Astrocyte of the cerebellum (primary cell): ENCODE measurements at regions not wholly inside any gene's neighbourhood (a gene's known extent, or its start where the extent isn't known, plus 50 kb on each side); places are given as distances from the start of the nearest gene placed in this dataset.

ENCODE experiments used
- DNase-seq: peaks from one replicate; pipeline ENCODE4 v3.0.0-alpha.2; 2011; ENCODE audit warnings: low read depth
- H3K4me3 ChIP-seq: 2 replicates; pipeline ENCODE4 v1.5.1; 2011; ENCODE audit warnings: mild to moderate bottlenecking, low read depth, low read length, moderate library complexity
- in situ Hi-C: cut with HindIII; loops from 2 replicates; pipeline ENCODE4 v1.10.0; 2017; ENCODE audit warnings: low sequenced_read_pairs
- TF ChIP-seq, protein P1 (sequence below): IDR thresholded peaks from 2 replicates; pipeline ENCODE4 v1.5.1; 2012; ENCODE audit warnings: low read length, low read depth, moderate library complexity, mild to moderate bottlenecking; ENCODE audit errors: missing control alignments

- TF ChIP-seq, protein P1, sequence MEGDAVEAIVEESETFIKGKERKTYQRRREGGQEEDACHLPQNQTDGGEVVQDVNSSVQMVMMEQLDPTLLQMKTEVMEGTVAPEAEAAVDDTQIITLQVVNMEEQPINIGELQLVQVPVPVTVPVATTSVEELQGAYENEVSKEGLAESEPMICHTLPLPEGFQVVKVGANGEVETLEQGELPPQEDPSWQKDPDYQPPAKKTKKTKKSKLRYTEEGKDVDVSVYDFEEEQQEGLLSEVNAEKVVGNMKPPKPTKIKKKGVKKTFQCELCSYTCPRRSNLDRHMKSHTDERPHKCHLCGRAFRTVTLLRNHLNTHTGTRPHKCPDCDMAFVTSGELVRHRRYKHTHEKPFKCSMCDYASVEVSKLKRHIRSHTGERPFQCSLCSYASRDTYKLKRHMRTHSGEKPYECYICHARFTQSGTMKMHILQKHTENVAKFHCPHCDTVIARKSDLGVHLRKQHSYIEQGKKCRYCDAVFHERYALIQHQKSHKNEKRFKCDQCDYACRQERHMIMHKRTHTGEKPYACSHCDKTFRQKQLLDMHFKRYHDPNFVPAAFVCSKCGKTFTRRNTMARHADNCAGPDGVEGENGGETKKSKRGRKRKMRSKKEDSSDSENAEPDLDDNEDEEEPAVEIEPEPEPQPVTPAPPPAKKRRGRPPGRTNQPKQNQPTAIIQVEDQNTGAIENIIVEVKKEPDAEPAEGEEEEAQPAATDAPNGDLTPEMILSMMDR, result no peak
- in situ Hi-C loops, result loop anchor here (5.0 kb wide), 1 partner anchor 104 kb away; no protein-coding TSS in a partner anchor
- no peak overlapping the region for H3K4me3 ChIP-seq
- no peak for DNase-seq
Measured at GRCh38 chr11:134643115-134644012, 231.3 kb upstream of the B3GAT1 start.

GRCh38 chr11:134642206-134642605, 230.2 kb upstream of the B3GAT1 start:
- no peak overlapping the region for H3K4me3 ChIP-seq
- in situ Hi-C loops, result loop anchor here (5.0 kb wide), 1 partner anchor 105 kb away; no protein-coding TSS in a partner anchor
- no peak for DNase-seq
- TF ChIP-seq, protein P1, result no peak

DNA sequence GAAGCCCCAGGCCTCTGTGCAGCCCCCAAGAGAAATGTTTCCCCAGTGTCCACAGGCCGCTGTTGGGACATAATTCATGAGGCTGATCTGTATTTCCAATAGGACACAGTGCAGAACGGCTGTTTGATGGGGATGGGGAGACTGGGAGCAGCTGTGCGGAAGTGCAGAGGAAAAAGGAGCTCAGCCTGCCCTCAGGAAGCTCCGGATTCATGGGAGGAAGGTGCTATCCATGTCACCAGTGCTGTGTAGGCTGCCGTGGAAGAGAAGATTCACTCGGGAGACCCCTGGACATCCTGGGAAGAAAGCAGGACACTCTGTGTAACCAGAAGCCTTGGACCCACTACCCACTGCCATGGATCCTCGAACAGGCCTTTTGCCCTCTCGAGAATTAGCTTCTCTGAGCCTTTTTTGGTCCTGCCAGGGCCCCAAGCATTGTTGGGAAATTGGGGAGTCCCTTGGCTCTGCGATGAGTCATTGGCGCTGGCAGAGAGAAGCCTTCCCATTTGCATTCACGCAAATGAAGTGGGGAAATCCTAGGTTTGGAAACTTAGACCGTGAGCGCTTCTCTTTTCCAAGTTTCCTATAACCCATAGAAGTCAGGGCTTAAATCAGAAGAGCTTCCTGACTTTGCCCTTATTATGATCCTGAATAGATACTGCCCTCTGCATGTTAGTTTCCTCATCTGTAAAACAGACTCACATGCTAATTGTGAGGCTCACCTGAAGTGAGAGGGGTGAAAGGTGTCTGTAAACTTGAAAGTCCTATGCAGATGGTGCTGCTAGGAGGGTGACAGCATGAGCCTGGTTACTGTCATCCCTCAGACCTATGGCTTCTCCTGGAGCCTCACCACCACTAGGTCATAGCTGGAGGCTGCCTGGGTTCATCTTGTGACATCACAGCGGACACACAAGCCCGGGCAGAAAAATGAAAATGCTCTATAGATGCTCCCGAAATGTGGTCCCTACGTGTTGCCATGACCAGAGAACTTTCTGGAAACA, 229.2 kb upstream of the B3GAT1 start:
- TF ChIP-seq, protein P1, result no peak
- DNase-seq, result no peak
- in situ Hi-C loops, result loop anchor here (5.0 kb wide), 1 partner anchor 106 kb away; no protein-coding TSS in a partner anchor
- H3K4me3 ChIP-seq, result no peak overlapping the region

DNA sequence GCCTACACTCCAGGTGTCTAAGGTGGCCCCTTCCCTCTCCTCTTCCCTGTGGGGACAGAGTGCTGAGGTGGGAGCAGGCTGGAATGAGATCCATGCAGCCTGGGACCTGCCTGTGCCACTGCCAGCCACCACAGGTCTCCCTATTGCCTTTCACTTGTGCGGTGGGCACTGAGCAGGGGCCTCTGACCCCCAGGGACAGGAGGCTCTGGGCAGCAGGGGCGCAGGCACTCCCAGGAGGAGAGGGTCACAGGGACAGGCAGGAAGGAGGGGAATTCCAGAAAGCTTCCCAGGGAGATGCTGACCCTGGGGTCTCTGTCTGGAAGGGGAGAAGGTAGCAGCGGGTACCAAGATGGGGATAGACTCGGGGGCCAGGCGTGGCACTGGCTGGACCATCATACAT, 228.5 kb upstream of the B3GAT1 start:
- no peak overlapping the region for H3K4me3 ChIP-seq
- TF ChIP-seq, protein P1, result no peak
- in situ Hi-C loops, result loop anchor here (5.0 kb wide), 1 partner anchor 107 kb away; no protein-coding TSS in a partner anchor
- no peak for DNase-seq

- TF ChIP-seq, protein P1, result no peak
- in situ Hi-C loops, result loop anchor here (5.0 kb wide), 1 partner anchor 108 kb away; no protein-coding TSS in a partner anchor
- no peak for DNase-seq
- H3K4me3 ChIP-seq, result no peak overlapping the region
Measured at GRCh38 chr11:134639586-134640330, 227.7 kb upstream of the B3GAT1 start.
